GM06990 (cell line): ENCODE measurements at regions not wholly inside any gene's neighbourhood (a gene's known extent, or its start where the extent isn't known, plus 50 kb on each side); places are given as distances from the start of the nearest gene placed in this dataset.

Source experiments
- DNase-seq: peaks from one replicate; pipeline ENCODE4 v3.0.0-alpha.2; 2011; ENCODE audit not compliant: insufficient read length; ENCODE audit errors: extremely low read depth
- H3K27me3 ChIP-seq: replicated peaks from 2 replicates; pipeline ENCODE4 v1.6.0; 2011; ENCODE audit warnings: low read length; ENCODE audit not compliant: control insufficient read depth, insufficient read depth
- H3K36me3 ChIP-seq: 2 replicates; pipeline ENCODE4 v1.5.1; 2011; ENCODE audit warnings: low read length; ENCODE audit not compliant: control insufficient read depth, insufficient read depth
- H3K4me3 ChIP-seq: replicated peaks from 2 replicates; pipeline ENCODE4 v1.5.1; 2011; ENCODE audit warnings: low read depth, mild to moderate bottlenecking, control low read depth, low read length
- CTCF ChIP-seq: IDR thresholded peaks from 2 replicates; pipeline ENCODE4 v1.5.1; 2011; ENCODE audit warnings: low read length, control low read depth, mild to moderate bottlenecking, inconsistent platforms; ENCODE audit not compliant: insufficient read depth, poor library complexity, severe bottlenecking

DNA sequence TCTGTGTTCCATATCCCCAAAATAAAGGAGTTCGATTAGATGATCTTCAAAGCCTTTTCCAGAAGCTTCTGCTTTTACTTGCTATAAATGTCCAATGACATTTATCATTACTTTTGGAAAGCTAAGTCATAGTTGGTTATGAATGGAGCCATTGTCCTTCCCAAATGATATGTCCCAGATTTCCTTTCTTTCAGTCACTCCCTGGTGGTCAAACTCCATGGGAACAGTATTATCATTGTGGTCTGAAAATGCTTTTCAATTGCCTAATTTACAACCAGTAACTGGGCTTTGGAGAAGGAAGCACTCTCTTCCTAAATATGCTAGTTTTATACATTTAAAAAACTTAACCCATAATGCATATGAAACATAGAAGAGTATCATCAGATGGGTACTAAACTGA, 571.5 kb upstream of the AMOT start:
- H3K4me3 ChIP-seq = no peak overlapping the region
- no peak for TF ChIP-seq CTCF
- no peaks in the 10 kb centered on the region for H3K36me3 ChIP-seq
- no peaks in the 10 kb centered on the region for H3K27me3 ChIP-seq
- DNase-seq = no peak

DNA sequence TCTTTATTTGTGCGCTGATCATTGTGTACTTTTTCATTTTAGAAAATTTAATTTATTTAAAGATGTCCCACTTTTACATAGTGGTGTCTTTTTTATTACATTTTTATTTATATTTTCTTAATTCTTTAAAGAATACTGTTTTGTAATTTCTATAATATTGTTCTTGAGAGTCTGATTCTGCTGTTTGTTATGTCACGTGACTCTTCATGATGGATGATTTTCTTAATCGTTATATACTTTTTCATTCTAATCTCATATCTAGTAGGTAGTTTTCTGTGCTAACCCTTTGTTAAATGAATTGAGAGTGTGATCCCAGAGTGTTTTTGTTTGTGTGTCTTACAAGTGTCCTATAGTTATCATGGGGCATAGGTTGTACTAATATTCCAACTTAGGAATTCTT, 568.2 kb upstream of the AMOT start:
- H3K27me3 ChIP-seq = no peaks in the 10 kb centered on the region
- DNase-seq = no peak
- no peak for TF ChIP-seq CTCF
- no peak overlapping the region for H3K4me3 ChIP-seq
- no peaks in the 10 kb centered on the region for H3K36me3 ChIP-seq

GRCh38 chrX:113400193-113400704, 559.6 kb upstream of the AMOT start:
- H3K4me3 ChIP-seq = no peak overlapping the region
- TF ChIP-seq CTCF = no peak
- no peak for DNase-seq

DNA sequence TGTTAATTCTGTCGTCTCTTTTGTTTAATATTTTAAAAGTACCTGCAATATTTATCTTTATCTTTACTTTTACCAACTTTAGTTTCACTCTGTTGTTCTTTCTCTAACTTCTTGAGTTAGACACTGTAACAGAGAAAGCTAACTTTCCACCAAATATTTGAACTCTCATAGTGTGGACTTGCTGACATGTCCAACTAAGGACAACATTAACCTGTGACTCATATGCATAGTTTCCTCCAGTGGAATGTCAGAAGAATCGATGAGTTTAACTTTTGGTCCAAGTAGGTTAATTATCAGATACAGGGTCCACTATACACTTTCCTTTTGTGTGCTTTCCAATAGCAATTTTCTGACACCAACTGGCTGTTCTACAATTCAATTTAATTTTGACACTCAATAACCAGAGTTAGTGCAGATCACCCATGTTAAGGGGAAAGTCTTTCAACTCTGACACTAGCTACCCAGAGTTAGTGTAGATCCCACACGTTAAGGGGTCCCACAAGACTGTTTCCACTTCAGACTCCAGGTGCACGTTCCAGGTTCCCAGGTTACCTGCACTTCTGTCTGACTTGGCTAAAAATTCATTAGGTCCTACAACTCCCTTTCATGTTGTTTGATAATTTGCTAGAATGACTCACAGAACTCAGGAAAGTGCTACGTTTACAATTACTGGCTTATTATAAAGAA, 559.0 kb upstream of the AMOT start:
- no peaks in the 10 kb centered on the region for H3K27me3 ChIP-seq
- no peaks in the 10 kb centered on the region for H3K36me3 ChIP-seq
- no peak for DNase-seq
- H3K4me3 ChIP-seq = no peak overlapping the region
- TF ChIP-seq CTCF = no peak

More at GRCh38 chrX:113400193-113400704, 559.6 kb upstream of the AMOT start:
- no peaks in the 10 kb centered on the region for H3K36me3 ChIP-seq
- H3K27me3 ChIP-seq = no peaks in the 10 kb centered on the region

- no peak for DNase-seq
- Histone ChIP-seq H3K36me3 (no peaks in the 10 kb centered on the region), H3K4me3 (no peak overlapping the region), H3K27me3 (no peaks in the 10 kb centered on the region)
- no peak for TF ChIP-seq CTCF
Measured at GRCh38 chrX:113392355-113392754, 551.7 kb upstream of the AMOT start.
